ENCODE measurements at regions not wholly inside any gene's neighbourhood (a gene's known extent, or its start where the extent isn't known, plus 50 kb on each side); places are given as distances from the start of the nearest gene placed in this dataset.

DNA sequence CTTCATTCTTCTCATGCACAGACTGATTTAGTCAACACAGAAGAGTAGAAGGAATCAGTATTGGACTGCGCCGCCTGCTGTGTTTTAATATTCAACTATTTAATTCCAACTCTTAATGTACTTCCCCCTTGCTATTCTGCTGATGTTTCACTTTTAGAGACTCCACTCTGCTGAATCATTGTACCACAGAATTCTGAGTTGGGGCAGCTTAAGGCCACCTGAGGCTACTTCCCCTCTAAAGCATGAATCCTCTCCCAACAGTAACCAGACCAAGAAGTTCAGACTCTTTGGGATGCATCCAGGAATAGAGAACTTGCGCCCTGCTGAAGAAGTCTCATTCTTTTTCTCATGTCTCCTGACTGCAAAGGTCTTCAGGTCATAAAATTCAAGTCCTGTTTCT lies 708.8 kb downstream of the UQCRFS1 start:
- H3K4me3 ChIP-seq (ENCODE audit: low read depth, low read length), result no peak overlapping the region
- TF ChIP-seq, protein P1, sequence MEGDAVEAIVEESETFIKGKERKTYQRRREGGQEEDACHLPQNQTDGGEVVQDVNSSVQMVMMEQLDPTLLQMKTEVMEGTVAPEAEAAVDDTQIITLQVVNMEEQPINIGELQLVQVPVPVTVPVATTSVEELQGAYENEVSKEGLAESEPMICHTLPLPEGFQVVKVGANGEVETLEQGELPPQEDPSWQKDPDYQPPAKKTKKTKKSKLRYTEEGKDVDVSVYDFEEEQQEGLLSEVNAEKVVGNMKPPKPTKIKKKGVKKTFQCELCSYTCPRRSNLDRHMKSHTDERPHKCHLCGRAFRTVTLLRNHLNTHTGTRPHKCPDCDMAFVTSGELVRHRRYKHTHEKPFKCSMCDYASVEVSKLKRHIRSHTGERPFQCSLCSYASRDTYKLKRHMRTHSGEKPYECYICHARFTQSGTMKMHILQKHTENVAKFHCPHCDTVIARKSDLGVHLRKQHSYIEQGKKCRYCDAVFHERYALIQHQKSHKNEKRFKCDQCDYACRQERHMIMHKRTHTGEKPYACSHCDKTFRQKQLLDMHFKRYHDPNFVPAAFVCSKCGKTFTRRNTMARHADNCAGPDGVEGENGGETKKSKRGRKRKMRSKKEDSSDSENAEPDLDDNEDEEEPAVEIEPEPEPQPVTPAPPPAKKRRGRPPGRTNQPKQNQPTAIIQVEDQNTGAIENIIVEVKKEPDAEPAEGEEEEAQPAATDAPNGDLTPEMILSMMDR (IDR thresholded peaks at IDR 0.05; ENCODE audit: low read depth, low read length, missing control alignments), result no peak
- DNase-seq (ENCODE audit: low read depth), result no peak

DNA sequence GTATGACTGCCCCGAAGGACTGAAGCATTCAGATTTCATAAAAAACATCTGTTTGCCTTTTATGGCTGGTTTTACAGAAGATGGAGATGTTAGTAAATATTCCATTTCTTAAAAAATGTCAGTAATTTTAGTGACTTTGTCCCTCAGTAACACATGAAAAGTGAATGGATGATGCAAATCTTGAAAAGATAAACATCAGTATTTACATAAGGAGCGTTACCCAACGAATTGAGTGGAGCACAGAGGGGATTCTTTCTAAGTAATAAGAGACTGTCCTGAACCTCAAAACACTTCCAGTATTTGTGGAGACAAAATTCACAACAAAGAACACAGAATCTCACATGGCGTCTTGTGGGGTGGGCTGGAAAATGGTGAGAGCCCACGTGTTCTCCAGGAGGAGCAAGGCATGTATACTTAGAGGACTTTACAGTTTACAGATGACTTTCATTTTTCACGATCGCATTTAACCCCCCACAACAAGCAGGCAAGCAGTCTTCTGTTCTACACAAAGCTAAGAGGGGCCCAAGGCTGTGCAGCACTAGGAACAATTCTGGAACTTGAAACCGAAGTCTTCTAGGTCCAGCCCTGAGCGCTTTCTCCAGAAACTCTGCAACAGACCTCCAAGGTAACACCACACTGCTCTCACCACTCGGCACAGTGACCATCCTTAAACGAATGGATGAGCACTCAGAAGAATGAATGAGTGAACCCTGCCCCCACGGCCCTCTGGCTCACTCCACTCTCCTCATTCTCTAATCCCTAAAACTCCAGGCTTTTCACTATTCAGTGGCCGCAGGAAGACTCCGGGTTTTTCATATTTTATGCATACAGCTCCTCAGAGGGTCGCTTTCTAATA lies 709.8 kb downstream of the UQCRFS1 start:
- TF ChIP-seq, protein P1 (IDR thresholded peaks at IDR 0.05; ENCODE audit: low read depth, low read length, missing control alignments), result no peak
- H3K4me3 ChIP-seq (ENCODE audit: low read depth, low read length), result no peak overlapping the region

DNA sequence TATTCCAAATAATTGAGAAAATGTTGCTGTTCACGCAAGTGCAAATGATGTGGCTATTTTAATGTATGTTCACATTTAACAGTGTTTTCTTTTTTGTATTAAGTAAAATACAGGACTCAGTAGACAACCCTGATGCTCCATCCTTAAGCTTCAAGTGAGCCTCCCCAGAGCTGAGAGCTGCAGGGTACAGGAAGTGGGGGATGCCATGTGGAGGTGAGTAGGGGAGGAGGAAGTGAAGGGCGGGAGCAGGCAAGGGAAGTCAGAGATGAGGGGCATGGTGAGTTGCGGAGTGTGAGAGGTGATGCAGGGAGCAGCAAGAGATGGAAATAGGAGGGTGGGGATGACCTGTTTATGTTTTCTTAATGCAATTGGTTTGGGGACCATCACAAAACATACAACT lies 711.0 kb downstream of the UQCRFS1 start:
- no peak overlapping the region for H3K4me3 ChIP-seq (ENCODE audit: low read depth, low read length)
- DNase-seq (ENCODE audit: low read depth), result no peak
- TF ChIP-seq, protein P1 (IDR thresholded peaks at IDR 0.05; ENCODE audit: low read depth, low read length, missing control alignments), result no peak

More for the DNA sequence above, 709.8 kb downstream of the UQCRFS1 start:
- no peak for DNase-seq (ENCODE audit: low read depth)

DNA sequence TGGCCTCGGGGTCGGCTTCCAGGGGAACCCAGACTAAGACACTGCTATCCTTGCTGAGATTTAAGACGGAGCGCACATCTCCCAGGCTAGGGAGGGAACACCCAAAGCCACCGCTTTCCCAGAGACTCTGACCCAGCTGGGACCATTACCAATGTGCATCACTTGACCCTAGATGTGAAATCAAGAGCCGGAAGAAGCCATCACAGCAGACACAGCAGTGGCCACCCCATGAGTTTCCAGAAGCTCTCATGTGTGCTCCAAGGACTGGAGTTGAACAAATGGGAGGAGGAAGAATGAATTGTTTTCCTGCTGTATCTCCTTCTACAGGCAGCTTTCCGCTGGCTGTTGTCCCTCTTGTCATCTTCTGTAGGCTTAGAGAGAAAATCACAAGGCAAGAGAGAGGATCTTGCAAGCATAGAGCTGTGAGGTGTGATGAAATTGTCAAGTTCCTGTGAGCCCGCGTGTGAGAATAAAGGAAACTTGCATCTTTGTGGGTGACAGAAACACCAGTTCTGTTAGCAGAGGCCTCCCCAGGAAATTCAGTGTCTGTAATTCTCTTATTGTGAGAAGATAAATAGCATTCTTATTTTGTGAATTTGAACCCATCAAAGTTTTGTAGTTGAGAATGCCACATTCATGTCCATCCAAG lies 711.8 kb downstream of the UQCRFS1 start:
- TF ChIP-seq, protein P1 (IDR thresholded peaks at IDR 0.05; ENCODE audit: low read depth, low read length, missing control alignments), result no peak
- H3K4me3 ChIP-seq (ENCODE audit: low read depth, low read length), result no peak overlapping the region
- DNase-seq (ENCODE audit: low read depth), result no peak

DNA sequence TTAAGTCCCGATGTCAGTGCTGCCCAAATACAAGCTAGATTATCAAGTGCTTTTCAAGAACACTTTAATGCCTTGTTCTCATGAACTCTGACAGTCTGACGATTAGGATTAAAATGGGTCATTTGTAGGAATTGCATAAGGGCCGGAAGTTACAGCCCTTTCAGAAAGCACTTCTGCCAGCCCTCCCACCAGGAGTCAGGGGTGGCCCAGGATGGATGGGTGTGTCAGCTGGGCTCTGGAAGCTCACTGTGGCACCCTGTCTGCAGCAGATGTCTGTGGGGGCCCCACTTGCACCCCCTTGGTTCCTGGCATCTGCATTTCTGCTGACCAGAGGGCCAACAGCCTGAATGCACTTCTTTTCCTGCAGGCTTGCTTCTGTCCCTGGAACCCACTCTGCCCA lies 712.7 kb downstream of the UQCRFS1 start:
- no peak for DNase-seq (ENCODE audit: low read depth)
- TF ChIP-seq, protein P1 (IDR thresholded peaks at IDR 0.05; ENCODE audit: low read depth, low read length, missing control alignments), result no peak
- H3K4me3 ChIP-seq (ENCODE audit: low read depth, low read length), result no peak overlapping the region

DNA sequence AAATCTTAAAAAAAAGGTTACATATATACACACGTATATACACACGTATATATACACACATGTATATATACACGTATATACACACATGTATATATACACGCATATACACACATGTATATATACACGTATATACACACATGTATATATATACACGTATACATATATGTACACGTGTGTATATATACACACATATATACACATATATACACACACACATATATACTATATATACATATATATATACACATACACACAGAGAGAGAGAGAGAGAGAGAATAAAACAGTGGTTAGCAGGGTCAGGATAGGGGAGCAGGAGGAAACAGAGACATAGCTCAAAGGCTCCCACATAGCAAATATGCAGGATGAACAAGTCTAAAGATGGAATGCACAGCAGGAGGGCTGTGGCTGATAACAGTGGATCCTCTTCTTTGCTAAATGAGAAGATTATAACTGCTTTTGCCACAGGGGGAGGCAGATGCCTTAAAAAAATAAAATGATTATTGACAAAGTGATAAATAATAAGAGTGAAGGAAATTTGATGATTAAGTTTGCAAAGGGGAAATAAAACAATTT lies 714.5 kb downstream of the UQCRFS1 start:
- DNase-seq (ENCODE audit: low read depth), result no peak
- H3K4me3 ChIP-seq (ENCODE audit: low read depth, low read length), result no peak overlapping the region
- TF ChIP-seq, protein P1 (IDR thresholded peaks at IDR 0.05; ENCODE audit: low read depth, low read length, missing control alignments), result no peak
